GM23338 (cell line): ENCODE measurements at regions not wholly inside any gene's neighbourhood (a gene's known extent, or its start where the extent isn't known, plus 50 kb on each side); places are given as distances from the start of the nearest gene placed in this dataset.

Experiments used
- ATAC-seq: fragments of 200-7000 bp; cut with Tn5 transposase; 3 replicates; pipeline ENCODE4 v1.9.1; 2020
- DNase-seq: peaks from one replicate; pipeline ENCODE4 v3.0.0-alpha.2; 2015; ENCODE audit warnings: low spot score
- H2AFZ ChIP-seq: fragments of 200-600 bp; sonication (generic); 2 replicates; pipeline ENCODE4 v1.8.0; 2016; ENCODE audit warnings: antibody characterized with exemption, mild to moderate bottlenecking, moderate library complexity
- H3F3A ChIP-seq: fragments of 200-600 bp; sonication (generic); replicated peaks from 2 replicates; pipeline ENCODE4 v1.8.0; 2017; ENCODE audit warnings: antibody characterized with exemption, mixed run types, low read depth
- H3K27ac ChIP-seq: fragments of 200-600 bp; sonication (generic); 2 replicates; pipeline ENCODE4 v1.6.1; 2016; ENCODE audit warnings: low read depth
- H3K27me3 ChIP-seq: fragments of 200-600 bp; sonication (generic); 2 replicates; pipeline ENCODE4 v1.8.0; 2016; ENCODE audit warnings: mild to moderate bottlenecking, mixed run types, moderate library complexity; ENCODE audit not compliant: insufficient read depth
- H3K36me3 ChIP-seq: fragments of 200-600 bp; sonication (generic); 2 replicates; pipeline ENCODE4 v1.8.0; 2016; ENCODE audit warnings: mild to moderate bottlenecking; ENCODE audit not compliant: insufficient read depth
- H3K4me1 ChIP-seq: fragments of 200-600 bp; sonication (generic); 2 replicates; pipeline ENCODE4 v1.8.0; 2016; ENCODE audit warnings: mild to moderate bottlenecking, moderate library complexity; ENCODE audit not compliant: insufficient read depth
- H3K4me2 ChIP-seq: fragments of 200-600 bp; sonication (generic); 2 replicates; pipeline ENCODE4 v1.7.1; 2017; ENCODE audit warnings: mixed run types
- H3K4me3 ChIP-seq: fragments of 200-600 bp; sonication (generic); 2 replicates; pipeline ENCODE4 v1.6.1; 2016; ENCODE audit warnings: mixed run types
- H3K79me2 ChIP-seq: fragments of 200-600 bp; sonication (generic); replicated peaks from 2 replicates; pipeline ENCODE4 v1.8.0; 2017; ENCODE audit warnings: mild to moderate bottlenecking; ENCODE audit not compliant: insufficient read depth
- H3K9me2 ChIP-seq: fragments of 200-600 bp; sonication (generic); 2 replicates; pipeline ENCODE4 v1.8.0; 2017; ENCODE audit not compliant: insufficient read depth
- H4K20me1 ChIP-seq: fragments of 200-600 bp; sonication (generic); replicated peaks from 2 replicates; pipeline ENCODE4 v1.8.0; 2017; ENCODE audit warnings: mild to moderate bottlenecking; ENCODE audit not compliant: insufficient read depth
- H3K27ac Mint-ChIP-seq: 2 replicates; pipeline ENCODE4 v1.8.0; 2020; ENCODE audit warnings: inconsistent platforms, mild to moderate bottlenecking, moderate library complexity, mixed read lengths
- H3K27me3 Mint-ChIP-seq: 3 replicates; pipeline ENCODE4 v1.8.0; 2022; ENCODE audit warnings: low read depth, mild to moderate bottlenecking, moderate library complexity, mixed read lengths, inconsistent platforms; ENCODE audit not compliant: insufficient read depth, poor library complexity
- H3K36me3 Mint-ChIP-seq: 3 replicates; pipeline ENCODE4 v1.8.0; 2021; ENCODE audit warnings: low read depth, mild to moderate bottlenecking, inconsistent platforms, moderate library complexity, mixed read lengths
- H3K4me1 Mint-ChIP-seq: 3 replicates; pipeline ENCODE4 v1.8.0; 2020; ENCODE audit warnings: mild to moderate bottlenecking, inconsistent platforms, mixed read lengths
- H3K4me3 Mint-ChIP-seq: 3 replicates; pipeline ENCODE4 v1.8.0; 2021; ENCODE audit warnings: moderate library complexity, mild to moderate bottlenecking, inconsistent platforms, mixed read lengths
- H3K9me3 Mint-ChIP-seq: 3 replicates; pipeline ENCODE4 v1.8.0; 2020; ENCODE audit warnings: moderate library complexity, mild to moderate bottlenecking, inconsistent platforms, mixed read lengths
- CREB1 ChIP-seq: fragments of 250-450 bp; sonication (Bioruptor Pico); IDR thresholded peaks from 2 replicates; pipeline ENCODE4 v1.5.0; 2020; ENCODE audit warnings: low read depth, mild to moderate bottlenecking, moderate library complexity
- CTCF ChIP-seq, 2 experiments: fragments of 200-600 bp in 1 of 2; sonication (generic) in 1 of 2; conservative IDR thresholded peaks; 2 replicates each; pipeline versions ENCODE4 v1.5.1 to v1.6.1; 2016 to 2017; ENCODE audit warnings: antibody characterized with exemption in 2 of 2, low read depth in 2 of 2, mild to moderate bottlenecking in 2 of 2, moderate library complexity in 1 of 2
- EZH2 ChIP-seq: fragments of 200-600 bp; sonication (generic); IDR thresholded peaks from one replicate; pipeline ENCODE4 v1.8.0; 2017; ENCODE audit warnings: antibody characterized with exemption, mild to moderate bottlenecking, low read depth; ENCODE audit not compliant: unreplicated experiment
- EZH2phosphoT487 ChIP-seq: fragments of 200-600 bp; sonication (generic); IDR thresholded peaks from one replicate; pipeline ENCODE4 v1.8.1; 2018; ENCODE audit warnings: antibody characterized with exemption; ENCODE audit not compliant: unreplicated experiment
- JUNB ChIP-seq: IDR thresholded peaks from one replicate; pipeline ENCODE4 v1.6.1; 2016; ENCODE audit warnings: antibody characterized with exemption; ENCODE audit not compliant: unreplicated experiment
- NANOG ChIP-seq: IDR thresholded peaks from 2 replicates; pipeline ENCODE4 v1.6.1; 2016; ENCODE audit warnings: antibody characterized with exemption, borderline replicate concordance
- POLR2AphosphoS5 ChIP-seq: IDR thresholded peaks from 2 replicates; pipeline ENCODE4 v1.6.1; 2016; ENCODE audit warnings: antibody characterized with exemption, low read depth
- REST ChIP-seq: IDR thresholded peaks from one replicate; pipeline ENCODE4 v1.6.1; 2018; ENCODE audit warnings: antibody characterized with exemption; ENCODE audit not compliant: unreplicated experiment
- STAT1 ChIP-seq: IDR thresholded peaks from one replicate; pipeline ENCODE4 v1.6.1; 2016; ENCODE audit warnings: antibody characterized with exemption; ENCODE audit not compliant: unreplicated experiment
- ZNF114 ChIP-seq: fragments of 250-450 bp; sonication (Bioruptor Pico); IDR thresholded peaks from 2 replicates; pipeline ENCODE4 v1.5.0; 2020; ENCODE audit warnings: mild to moderate bottlenecking, moderate library complexity
- ZNF331 ChIP-seq: fragments of 250-450 bp; sonication (Bioruptor Pico); IDR thresholded peaks from 2 replicates; pipeline ENCODE4 v1.5.0; 2020; ENCODE audit warnings: low read depth, mild to moderate bottlenecking, moderate library complexity
- ZNF462 ChIP-seq: fragments of 250-450 bp; sonication (Bioruptor Pico); IDR thresholded peaks from 2 replicates; pipeline ENCODE4 v1.5.0; 2020; ENCODE audit warnings: mild to moderate bottlenecking, moderate library complexity
- TF ChIP-seq, protein P1 (sequence below): IDR thresholded peaks from 2 replicates; pipeline ENCODE4 v1.6.1; 2016; ENCODE audit warnings: antibody characterized with exemption

- TF ChIP-seq EZH2 (no peak), CREB1 (CRISPR knock-in tag) (no peak), POLR2AphosphoS5 (no peak), ZNF462 (CRISPR knock-in tag) (no peak), CTCF (conservative IDR thresholded peaks at IDR 0.05; ENCODE audit: low read depth in 2 of 2) (no peak), ZNF114 (CRISPR knock-in tag) (no peak), NANOG (no peak), ZNF331 (no peak), STAT1 (no peak), JUNB (no peak), REST (no peak), EZH2phosphoT487 (no peak)
- TF ChIP-seq, protein P1, sequence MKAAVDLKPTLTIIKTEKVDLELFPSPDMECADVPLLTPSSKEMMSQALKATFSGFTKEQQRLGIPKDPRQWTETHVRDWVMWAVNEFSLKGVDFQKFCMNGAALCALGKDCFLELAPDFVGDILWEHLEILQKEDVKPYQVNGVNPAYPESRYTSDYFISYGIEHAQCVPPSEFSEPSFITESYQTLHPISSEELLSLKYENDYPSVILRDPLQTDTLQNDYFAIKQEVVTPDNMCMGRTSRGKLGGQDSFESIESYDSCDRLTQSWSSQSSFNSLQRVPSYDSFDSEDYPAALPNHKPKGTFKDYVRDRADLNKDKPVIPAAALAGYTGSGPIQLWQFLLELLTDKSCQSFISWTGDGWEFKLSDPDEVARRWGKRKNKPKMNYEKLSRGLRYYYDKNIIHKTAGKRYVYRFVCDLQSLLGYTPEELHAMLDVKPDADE = no peak
- H3K9me2 ChIP-seq = no peaks in the 10 kb centered on the region
Observed at GRCh38 chr2:7333960-7334493, 416.8 kb downstream of the RNF144A start.

More at GRCh38 chr2:7333960-7334493, 416.8 kb downstream of the RNF144A start:
- no peaks in the 10 kb centered on the region for H3K4me1 ChIP-seq
- H3K79me2 ChIP-seq = no peaks in the 10 kb centered on the region
- H2AFZ ChIP-seq = no peak overlapping the region
- no peak overlapping the region for H3K4me3 ChIP-seq
- H3K4me2 ChIP-seq = no peak overlapping the region
- no peak overlapping the region for H3K4me3 Mint-ChIP-seq
- H3K9me3 Mint-ChIP-seq = peaks cover 3% of the 10 kb centered on the region; the same call in 1 of the 3 replicates
- no peak overlapping the region for H3K27ac ChIP-seq
- H3K36me3 Mint-ChIP-seq = no peaks in the 10 kb centered on the region
- no peaks in the 10 kb centered on the region for H3K27me3 ChIP-seq
- H3K4me1 Mint-ChIP-seq = 0 out of 3 replicates have a peak, but pooled peaks cover 2% of the 10 kb centered on the region
- peaks cover 3% of the 10 kb centered on the region for H3K27me3 Mint-ChIP-seq
- ATAC-seq (no peak), DNase-seq (no peak)
- no peaks in the 10 kb centered on the region for H3F3A ChIP-seq
- no peak overlapping the region for H3K27ac Mint-ChIP-seq
- no peaks in the 10 kb centered on the region for H3K36me3 ChIP-seq
- no peaks in the 10 kb centered on the region for H4K20me1 ChIP-seq
